ENCODE measurements at regions not wholly inside any gene's neighbourhood (a gene's known extent, or its start where the extent isn't known, plus 50 kb on each side); places are given as distances from the start of the nearest gene placed in this dataset.
A peak's percentile ranks its signal among the peaks of the same experiment; 100 is the strongest.

DNA sequence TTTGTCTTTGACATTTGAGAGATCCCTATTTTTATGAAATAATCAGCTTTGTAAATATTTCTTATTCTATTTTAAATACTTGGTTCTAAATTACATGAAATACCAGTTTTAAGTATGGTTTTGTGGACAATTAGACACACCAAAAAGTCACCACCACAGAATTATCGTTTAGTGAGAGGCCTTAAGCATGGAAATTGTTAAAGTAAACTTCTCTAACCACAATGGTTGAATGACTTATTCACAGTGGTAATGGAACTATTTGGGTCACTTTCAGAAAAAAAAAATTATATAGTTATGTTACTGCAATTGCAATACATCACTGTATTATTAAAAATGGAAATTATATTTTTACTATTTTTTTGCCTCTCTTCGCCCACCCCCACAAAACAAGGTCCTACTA lies 1252.5 kb downstream of the EFNA5 start:
- DNase-seq: no peak
- TF ChIP-seq CTCF (IDR thresholded peaks at IDR 0.05) (no peak), POLR2A (IDR thresholded peaks at IDR 0.05) (no peak)
- Histone ChIP-seq H3K27me3 (no peaks in the 10 kb centered on the region), H3K4me1 (no peaks in the 10 kb centered on the region), H3K27ac (no peak overlapping the region), H3K4me3 (no peak overlapping the region), H3K36me3 (no peaks in the 10 kb centered on the region), H3K9me3 (no peaks in the 10 kb centered on the region)
- 28% methylated on average over 2 of the region's 2 CpGs for WGBS (ENCODE audit: insufficient coverage, low coverage, low lambda C conversion rate, missing lambda C conversion rate)
- intact Hi-C loops (cut with DNase I): no loop called here
- ATAC-seq: no peak

- H3K4me3 ChIP-seq: no peak overlapping the region
- no peaks in the 10 kb centered on the region for H3K27me3 ChIP-seq
- intact Hi-C loops (cut with DNase I): no loop called here
- no peak overlapping the region for H3K27ac ChIP-seq
- H3K9me3 ChIP-seq: no peaks in the 10 kb centered on the region
- no peaks in the 10 kb centered on the region for H3K4me1 ChIP-seq
- ATAC-seq: no peak
- DNase-seq: no peak
- 68% methylated on average over 6 of the region's 6 CpGs for WGBS (ENCODE audit: insufficient coverage, low coverage, low lambda C conversion rate, missing lambda C conversion rate)
- H3K36me3 ChIP-seq: no peaks in the 10 kb centered on the region
- TF ChIP-seq CTCF (IDR thresholded peaks at IDR 0.05) (no peak), POLR2A (IDR thresholded peaks at IDR 0.05) (no peak)
Observed at GRCh38 chr5:106417566-106417965, 1253.2 kb downstream of the EFNA5 start.

GRCh38 chr5:106417163-106417562 lies 1253.6 kb downstream of the EFNA5 start:
- H3K27me3 ChIP-seq: no peaks in the 10 kb centered on the region
- intact Hi-C loops (cut with DNase I): no loop called here
- DNase-seq: peak in 1 of 3 donors; percentile 40
- no peak for TF ChIP-seq CTCF (IDR thresholded peaks at IDR 0.05)
- TF ChIP-seq POLR2A (IDR thresholded peaks at IDR 0.05): no peak
- H3K9me3 ChIP-seq: no peaks in the 10 kb centered on the region
- no peak overlapping the region for H3K4me3 ChIP-seq
- no peaks in the 10 kb centered on the region for H3K4me1 ChIP-seq
- WGBS (ENCODE audit: insufficient coverage, low coverage, low lambda C conversion rate, missing lambda C conversion rate): 68% methylated on average over 8 of the region's 22 CpGs
- ATAC-seq: no peak
- no peaks in the 10 kb centered on the region for H3K36me3 ChIP-seq
- no peak overlapping the region for H3K27ac ChIP-seq

GRCh38 chr5:106415541-106415940 lies 1255.2 kb downstream of the EFNA5 start:
- H3K27ac ChIP-seq: no peak overlapping the region
- 58% methylated on average over 2 of the region's 4 CpGs for WGBS (ENCODE audit: insufficient coverage, low coverage, low lambda C conversion rate, missing lambda C conversion rate)
- no peaks in the 10 kb centered on the region for H3K36me3 ChIP-seq
- H3K27me3 ChIP-seq: no peaks in the 10 kb centered on the region
- no peak overlapping the region for H3K4me3 ChIP-seq
- H3K9me3 ChIP-seq: no peaks in the 10 kb centered on the region
- no peak for TF ChIP-seq POLR2A (IDR thresholded peaks at IDR 0.05)
- H3K4me1 ChIP-seq: no peaks in the 10 kb centered on the region
- no peak for DNase-seq
- intact Hi-C loops (cut with DNase I): no loop called here
- ATAC-seq: no peak

DNA sequence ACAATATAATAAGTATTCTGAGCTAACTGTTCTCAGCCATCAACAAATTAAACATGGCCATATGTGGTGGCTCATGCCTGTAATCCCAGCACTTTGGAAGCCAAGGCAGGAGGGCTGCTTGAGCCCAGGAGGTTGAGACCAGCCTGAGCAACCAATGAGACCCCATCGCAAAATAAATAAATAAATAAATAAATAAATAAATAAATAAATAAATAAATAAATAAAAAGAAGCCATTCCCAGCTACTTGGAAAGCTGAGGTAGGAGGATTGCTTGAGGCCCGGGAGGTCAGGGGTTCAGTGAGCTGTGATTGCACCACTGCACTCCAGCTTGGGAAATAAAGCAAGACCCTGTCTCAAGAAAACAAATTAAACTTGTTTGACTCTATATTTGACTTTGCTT lies 1256.4 kb downstream of the EFNA5 start:
- H3K4me3 ChIP-seq: no peak overlapping the region
- no peaks in the 10 kb centered on the region for H3K9me3 ChIP-seq
- intact Hi-C loops (cut with DNase I): no loop called here
- no peak for TF ChIP-seq POLR2A (IDR thresholded peaks at IDR 0.05)
- no peak for TF ChIP-seq CTCF (IDR thresholded peaks at IDR 0.05)
- no peak overlapping the region for H3K27ac ChIP-seq
- no peak for ATAC-seq
- DNase-seq: no peak
- H3K4me1 ChIP-seq: no peaks in the 10 kb centered on the region
- WGBS (ENCODE audit: insufficient coverage, low coverage, low lambda C conversion rate, missing lambda C conversion rate): 71% methylated on average over 2 of the region's 2 CpGs
- no peaks in the 10 kb centered on the region for H3K27me3 ChIP-seq
- H3K36me3 ChIP-seq: no peaks in the 10 kb centered on the region

Measured in right lobe of liver (tissue), 6 donors.